GM18907 (cell line): ENCODE measurements at regions not wholly inside any gene's neighbourhood (a gene's known extent, or its start where the extent isn't known, plus 50 kb on each side); places are given as distances from the start of the nearest gene placed in this dataset.

Experiments
- ATAC-seq: cut with Tn5 transposase; IDR thresholded peaks from one replicate; pipeline ENCODE4 v1.9.1; 2021; ENCODE audit warnings: mild to moderate bottlenecking, moderate library complexity; ENCODE audit not compliant: unreplicated experiment

DNA sequence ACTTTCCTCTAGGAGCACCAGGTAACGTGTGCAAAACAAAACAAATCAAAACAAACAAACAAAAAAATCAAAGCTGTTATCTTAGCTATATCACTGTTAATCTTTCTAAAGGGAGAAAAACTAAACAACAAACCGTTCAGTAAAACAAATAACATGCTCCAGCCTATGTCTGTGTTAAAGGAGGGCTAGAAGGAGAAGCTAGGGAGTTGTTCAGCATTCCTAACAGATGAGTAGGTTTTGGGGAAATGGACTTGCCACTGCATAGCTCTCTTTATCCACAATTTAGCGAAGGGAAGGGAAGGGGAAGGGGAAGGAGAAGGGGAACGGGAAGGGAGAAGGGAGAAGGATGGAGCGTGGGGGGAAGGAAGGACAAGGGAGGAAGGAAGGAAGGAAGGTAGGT lies 134.2 kb upstream of the AKR1E2 start:
- no peak for ATAC-seq

DNA sequence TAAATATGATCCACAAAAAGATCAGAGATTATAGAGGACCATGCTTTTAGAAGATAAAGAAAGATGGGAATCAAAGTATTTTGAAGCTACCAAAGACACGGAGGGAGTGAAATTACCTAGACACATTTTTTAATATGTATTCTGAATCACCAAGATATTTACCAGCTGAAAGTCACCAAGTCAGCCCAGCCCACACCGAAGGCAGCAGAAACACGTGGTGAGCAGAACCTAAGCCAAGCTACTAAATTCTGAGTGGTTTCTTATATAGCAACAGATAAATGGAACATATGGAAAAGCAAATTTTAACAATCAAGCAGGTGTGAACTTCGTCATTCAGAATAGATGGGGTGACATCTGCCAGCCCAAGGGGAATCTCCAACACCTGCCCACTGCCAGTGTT lies 134.7 kb upstream of the AKR1E2 start:
- no peak for ATAC-seq

DNA sequence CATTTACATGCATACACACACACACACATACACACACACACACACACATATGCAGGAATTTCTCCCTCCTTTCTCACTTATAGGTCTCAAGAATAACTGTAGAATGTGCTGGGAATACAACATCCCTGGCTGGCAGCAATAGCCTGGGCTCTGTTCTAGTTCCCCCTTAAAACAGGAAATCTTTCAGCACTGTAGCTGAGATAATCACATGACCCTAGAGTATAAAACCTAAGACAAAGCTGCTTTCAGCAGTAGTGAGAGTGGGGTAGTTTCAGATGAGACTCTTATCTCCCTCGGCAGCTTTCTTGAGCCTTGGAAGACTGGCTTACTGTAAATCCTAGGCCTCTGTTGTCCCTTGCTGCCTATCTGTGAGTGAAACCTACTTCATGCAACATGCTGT lies 137.4 kb upstream of the AKR1E2 start:
- no peak for ATAC-seq

DNA sequence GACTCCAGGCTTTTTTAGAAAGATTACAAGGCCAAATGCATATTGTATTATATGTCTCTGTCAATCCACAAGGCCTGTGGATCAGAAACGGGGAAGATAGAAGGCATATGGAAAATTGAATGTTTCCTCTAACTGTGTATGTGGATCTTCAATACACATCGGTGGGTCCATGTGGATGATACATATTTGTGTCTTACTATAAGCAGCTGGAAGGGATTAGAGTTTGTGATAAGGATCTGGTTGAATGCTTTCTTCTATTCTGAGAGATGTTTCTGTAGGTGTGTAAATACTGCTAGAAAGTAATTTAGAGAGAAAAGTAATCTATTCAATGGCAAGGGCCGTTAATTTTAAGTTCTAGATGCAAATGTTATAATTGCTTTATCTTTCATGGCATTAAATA lies 137.8 kb upstream of the AKR1E2 start:
- no peak for ATAC-seq

DNA sequence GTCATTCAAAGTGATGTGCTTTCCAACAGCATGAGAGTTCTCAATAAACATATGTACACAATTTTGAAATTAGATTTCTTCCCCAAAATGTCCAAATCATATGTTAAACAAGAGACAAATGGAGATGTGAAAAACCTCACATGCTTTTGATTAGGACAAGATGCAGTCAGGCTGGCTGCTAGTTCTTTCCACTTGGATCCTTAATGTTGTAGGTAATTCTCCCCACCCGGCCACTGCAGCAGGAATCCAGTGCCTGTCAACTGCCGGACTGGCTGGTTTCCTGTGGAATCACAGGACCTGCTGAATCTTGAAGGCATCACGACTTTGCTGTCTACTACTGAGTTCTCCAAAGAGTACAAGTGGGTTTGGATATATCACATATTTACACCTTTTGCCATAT lies 138.6 kb upstream of the AKR1E2 start:
- ATAC-seq, result no peak

DNA sequence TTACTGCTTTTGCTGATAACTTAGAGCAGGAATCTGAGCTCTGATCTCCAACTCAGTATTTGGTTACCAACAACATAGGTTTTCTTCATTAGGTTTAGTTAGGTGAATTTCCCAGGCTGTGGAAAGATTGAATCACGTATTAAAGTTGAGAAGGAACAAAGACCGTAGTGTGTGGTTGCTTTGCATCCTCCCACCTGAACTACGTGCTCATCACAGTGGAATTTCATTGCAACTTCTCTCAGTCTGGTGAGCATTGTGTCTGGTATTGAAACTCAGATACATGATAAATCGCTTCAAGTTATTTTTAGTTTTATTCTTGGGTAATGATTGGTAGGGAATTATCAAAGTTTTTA lies 139.4 kb upstream of the AKR1E2 start:
- no peak for ATAC-seq

DNA sequence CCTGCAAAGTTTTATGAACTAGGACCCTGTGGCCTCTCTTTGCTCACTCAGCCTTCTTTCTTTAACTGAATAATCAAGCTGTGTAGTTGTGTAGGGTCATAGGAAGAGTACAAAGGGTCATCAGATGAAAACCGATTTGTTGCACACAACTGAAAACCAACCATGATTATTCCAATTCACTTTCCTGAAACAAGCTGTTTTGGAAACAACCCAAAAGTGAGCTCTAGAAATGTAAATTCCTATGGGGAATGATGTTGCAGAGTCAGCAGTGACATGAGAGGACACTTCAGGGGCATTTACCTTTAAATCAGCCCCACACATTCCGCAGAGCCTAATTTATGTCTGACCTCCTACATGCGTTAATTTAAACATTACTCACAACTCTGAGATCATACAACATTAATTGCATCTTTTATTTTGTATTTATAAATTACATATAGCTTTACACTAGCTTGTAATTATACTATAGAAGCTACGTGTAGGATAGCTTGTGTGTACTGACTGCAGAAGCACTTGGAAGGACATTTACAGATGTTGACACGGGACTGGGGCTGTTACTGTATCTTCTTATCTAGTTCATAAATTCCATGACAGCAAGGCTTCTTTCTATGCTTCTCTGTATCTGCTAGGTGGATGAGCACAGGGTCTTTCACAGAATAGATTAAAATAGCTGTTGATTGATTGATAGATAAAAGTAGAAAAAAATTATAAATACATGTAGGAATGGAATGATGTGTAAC lies 139.9 kb upstream of the AKR1E2 start:
- ATAC-seq, result no peak

DNA sequence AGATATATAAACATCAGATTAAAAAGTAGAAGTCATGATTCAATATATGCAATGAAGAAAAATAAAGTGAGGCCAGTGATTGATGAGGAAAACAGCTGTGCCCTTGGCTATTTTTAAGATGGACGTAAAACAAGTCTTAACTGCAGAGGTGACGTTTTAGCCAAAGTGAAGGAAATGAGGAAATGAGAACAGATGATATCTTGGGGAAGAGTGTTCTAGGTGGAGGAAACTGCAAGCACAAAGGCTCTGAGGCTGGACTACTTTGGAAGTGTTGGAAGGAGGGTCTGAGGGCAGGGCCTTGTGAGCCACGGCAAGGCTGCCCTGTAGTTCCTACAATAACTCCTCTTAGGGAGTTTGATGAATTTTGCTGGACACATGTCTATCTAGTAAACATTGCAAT lies 140.5 kb upstream of the AKR1E2 start:
- ATAC-seq, result no peak

DNA sequence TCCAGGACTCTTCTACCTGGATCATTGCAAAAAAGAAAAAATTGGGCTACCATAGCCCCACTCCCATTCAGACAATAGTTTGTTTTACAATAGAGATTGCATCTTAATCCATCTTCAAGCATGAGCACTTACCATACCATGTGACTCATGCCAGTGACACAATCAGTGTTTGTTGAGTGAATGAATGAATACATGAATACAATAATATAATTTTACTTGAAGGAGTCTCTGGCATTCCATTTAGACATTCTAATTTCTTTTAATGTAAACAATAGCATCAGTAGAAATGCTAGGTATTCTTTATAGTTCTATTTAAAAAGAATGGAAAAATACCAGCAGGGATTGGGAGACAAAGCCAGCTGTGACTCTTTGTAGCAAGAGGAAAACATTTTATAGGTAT lies 141.6 kb upstream of the AKR1E2 start:
- ATAC-seq, result no peak

DNA sequence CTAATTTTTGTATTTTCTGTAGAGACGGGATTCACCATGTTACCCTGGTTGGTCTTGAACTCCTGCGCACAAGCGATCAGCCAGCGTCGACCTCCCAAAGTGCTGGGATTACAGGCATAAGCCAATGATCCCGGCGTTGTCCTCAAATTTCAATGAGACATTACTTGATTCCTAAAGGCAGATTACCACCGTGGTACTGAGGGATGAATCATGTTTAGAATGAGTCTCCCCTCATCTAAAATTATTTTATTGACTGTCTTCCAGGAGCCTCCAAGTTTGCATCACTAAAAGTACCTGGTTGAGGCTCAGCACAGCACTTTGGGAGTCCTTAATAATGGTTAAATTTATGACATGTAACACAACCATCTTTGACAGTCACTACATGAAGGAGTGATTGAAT lies 142.2 kb upstream of the AKR1E2 start:
- no peak for ATAC-seq

DNA sequence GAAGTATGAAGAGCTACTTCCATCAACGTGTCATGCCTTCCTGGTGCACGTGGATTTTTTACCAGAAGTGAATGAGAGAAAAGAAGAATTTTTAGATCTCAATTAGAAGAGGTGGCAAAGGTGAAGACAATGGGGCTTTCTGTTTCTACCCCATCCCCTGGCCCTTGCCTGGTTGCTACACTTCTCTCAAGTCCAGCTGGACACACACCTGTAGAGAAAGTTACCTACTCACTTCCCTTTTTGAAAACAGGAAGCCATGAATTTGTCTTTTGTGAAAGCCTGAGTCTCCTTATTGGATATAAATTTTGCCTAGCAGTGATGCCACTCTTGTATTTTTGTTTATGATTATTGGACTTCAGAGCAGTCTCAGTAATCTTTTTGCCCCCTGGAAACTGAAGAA lies 142.9 kb upstream of the AKR1E2 start:
- no peak for ATAC-seq

DNA sequence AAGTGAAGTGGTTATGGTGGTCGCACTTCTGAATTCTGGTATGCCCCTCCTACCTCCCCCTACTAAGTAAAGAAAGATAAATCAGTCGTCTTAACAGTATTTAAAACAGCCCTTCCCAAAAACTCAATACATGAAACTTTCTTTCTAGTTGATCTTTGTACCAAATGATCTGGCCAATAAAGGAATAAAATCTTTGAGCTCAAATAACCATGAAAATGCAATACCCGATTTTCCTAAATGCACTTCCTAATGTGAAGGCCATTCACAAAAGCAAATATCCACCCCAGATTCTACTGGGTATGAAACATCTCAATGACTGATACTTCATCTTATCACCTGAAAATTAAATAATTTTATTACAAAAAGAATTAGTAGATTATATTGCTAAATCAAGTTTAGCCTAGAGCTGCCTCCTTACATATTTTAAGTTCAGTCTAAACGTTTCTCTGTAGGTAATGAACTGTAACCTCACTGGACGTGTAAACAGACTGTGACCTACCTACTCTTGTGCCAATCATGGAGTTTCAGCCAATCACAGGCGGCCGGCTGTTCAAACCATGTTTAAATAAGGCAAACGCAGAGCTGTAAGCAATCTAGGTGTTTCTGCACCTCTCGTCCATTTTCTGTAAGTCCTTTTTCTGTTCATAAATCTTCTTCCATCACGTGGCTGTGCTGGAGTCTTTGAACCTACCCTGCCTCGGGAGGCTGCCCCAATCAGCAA lies 146.9 kb upstream of the AKR1E2 start:
- no peak for ATAC-seq

DNA sequence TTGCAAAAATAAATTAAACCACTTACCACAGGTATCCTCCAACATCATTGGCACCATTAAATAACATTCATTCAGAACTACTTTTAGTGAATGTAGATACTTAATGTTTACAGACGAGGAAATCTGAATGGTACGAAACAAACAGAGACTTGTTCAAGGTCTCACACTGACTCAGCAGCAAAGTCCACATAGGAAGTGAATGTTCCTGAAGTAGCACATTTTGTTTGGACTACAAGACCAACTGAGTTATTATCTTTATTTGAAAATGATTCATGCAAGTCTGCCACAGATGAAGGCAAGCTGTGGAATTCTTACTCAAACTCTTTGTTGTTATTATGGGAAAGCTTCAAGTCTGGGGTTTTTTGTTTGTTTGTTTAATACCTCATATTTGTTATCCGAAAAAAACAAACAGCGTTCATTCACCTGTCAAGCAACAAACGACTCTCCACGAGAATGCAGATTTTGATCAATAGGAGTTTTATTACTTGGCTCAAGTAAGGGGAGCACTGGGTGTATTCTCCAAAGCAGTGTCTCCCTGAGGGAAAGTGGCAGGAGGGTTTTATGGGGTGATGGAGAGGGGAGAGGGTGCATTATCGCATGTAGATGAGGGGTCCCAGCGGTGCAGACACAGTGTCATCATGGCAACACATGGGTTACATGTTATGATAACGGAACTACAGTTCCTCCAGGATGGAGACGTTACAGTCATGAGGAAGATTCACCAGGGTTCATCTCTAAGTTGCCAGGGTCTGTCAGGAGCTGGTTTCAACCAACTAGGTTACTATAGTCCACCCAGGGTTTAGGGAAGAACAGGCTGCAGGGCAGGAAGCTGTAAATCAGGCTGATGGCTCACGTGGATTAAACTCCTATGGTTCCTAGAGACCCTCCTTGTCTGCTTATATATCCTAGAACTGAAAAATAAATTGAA lies 147.7 kb upstream of the AKR1E2 start:
- ATAC-seq, result no peak

DNA sequence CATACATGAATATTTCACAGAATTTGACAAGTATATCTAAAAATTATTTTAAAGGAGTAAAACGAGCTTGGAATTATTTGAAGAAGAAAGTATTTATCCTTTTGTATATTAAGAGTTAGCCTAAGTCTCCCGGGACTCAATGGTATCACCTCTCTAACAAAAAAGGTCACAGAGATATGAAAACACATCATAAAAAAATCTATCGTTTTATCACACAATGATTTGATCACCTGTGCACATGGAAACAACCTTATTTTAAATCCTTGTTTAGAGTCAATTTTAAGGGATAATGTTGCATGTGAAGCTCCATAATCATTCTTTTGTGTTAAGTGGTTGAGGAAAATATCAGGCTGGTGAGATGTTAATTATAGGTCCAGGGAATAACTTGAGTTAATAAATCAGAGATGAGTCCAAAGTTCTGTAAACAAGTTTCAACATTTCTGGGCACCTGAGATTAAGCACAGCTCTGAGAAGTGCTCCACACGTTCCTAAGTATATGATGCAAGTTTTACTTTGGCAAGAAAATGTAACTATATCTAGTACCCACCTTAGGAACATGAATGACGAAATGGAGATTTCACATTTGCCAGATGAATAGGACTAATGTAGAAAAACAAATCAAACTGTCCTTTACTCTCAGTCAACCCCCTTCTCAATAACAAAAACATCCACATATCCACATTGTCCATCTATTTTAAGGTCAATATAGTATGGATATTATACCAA lies 148.5 kb upstream of the AKR1E2 start:
- ATAC-seq, result no peak

DNA sequence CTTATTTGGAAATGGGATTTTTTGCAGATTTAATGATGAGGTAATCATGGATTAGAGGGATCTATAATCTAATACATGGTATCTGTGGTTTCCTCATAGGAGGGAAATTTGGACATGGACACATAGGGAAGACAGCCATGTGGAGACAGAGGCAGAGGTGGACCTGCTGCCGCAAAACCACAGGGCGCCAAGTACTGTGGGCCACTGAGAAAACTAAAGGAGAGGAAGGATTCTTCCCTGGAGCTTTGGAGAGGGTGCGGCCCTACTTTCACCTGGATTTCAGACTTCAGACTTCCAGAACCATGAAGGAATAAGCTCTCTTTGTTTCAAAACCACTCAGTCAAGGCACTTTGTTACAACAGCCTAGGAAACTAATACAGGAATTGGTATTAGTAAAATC lies 149.4 kb upstream of the AKR1E2 start:
- ATAC-seq, result no peak

DNA sequence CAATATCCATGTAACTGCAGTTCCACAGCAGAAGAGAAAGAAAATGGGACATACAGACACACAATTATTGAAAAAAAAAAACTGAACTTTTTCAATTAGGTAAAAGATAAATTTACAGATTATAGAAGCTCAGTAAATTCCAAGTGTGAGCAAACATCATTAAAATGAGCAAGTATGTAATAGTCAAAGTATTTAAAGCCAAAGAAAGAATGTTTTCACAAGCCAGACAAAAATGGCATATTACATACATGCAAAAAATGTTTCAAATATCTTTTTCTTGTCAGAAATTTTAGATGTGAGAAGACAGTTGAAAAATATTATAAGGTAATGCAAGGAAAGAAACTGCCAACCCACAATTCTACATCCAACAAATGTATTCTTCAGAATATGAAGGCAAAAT lies 150.2 kb upstream of the AKR1E2 start:
- ATAC-seq, result no peak

DNA sequence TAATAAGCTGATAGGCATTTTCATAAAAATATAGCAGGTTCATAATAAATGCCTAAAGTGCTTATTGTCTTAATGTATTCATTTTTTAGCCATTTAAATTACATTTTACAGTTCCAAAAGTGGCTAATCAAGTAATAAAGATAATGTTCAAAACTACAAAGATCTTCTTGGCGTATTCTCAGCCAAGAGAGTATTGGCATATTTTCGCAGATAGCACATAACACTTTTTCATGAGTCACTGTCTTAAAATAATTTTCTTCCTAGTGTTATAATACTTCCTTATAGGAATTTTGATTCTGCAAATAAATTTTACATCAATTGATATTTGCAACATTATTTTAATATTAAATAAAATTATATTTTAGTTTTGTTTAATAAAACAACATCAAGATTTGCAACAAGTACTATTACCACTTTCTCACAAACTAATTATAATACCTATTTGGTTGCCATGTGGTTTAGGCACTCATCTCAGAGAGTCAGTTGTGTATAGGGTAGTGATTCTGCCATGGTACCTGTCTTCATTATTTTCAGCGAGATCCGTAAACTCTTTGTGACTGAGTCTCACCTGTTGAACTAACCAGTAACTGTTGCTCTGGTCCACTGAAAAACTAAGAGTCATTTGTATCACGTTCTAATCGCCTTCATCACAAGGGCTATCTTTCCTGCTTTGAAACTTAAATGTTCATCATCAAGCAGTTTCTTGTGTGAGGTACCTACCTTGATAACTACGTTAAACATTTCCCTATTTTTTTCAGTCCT lies 152.5 kb upstream of the AKR1E2 start:
- no peak for ATAC-seq

DNA sequence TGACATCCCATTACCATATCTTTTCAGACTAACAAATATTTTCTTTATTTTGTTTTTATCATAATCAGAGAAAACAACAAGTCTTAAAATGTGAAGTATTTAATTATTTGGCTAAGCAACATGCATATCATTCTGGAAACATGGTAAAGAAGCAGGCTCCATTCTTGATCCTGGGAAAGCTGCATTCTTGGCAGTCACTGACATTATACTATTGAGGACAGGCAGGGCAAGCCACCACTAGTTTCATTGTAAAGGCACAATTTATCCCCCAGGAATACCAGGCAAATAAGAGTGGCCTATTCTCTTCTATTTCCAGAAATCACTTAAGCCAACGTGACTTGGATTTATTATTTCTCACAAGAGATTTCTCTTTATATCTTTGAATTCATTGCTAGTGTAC lies 153.8 kb upstream of the AKR1E2 start:
- ATAC-seq, result no peak

DNA sequence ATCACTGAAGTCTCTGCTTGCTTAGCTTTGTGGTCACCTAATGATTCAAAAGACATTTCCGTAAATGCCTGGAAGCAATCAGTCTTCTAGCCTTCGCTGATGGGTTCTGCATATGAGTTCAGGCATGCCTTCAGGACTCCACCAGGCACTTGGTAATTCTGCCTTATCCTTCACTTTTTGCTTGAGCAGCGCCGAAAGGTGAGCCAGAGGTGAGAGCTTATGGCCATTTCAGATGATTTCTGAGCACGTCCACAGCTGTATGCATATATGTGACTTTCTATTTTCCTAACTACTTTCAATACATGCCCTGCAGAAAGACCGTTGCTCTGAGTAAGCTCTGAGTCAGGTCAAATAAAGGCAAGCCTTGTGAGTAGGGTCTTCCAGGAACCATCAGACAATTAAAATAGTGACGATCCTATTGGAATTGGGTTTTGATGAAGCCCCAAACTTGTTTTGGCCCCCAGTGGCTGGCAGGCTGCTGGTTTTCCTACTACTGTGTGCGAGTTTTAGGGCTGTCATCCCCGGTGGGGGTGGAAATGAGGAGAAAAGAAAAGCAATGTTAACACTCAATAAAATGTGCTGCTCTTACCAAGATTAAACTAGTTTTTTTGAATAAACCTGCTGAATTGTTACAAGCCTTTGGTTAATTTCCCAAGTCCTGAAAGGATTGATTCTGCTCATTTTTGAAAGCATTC lies 154.4 kb upstream of the AKR1E2 start:
- no peak for ATAC-seq

DNA sequence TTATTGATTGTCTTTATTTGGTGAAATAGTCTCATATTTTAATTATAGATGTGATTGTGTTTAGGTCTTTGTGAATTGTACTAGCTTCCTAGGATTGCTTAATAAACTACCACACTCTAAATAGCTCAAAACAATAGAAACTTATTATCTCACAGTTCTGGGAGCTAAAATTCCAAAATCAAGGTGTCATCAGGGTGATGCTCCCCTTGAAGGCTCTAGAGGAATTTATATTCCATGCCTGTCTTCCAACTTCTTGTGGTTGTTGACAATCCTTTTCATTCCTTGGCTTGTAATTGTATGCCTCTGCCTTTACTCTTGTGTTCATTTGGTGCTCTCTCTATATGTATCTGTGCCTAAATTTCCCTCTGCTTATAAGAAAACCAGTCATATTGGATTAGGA lies 155.3 kb upstream of the AKR1E2 start:
- no peak for ATAC-seq
